ENCODE measurements at regions not wholly inside any gene's neighbourhood (a gene's known extent, or its start where the extent isn't known, plus 50 kb on each side); places are given as distances from the start of the nearest gene placed in this dataset.

DNA sequence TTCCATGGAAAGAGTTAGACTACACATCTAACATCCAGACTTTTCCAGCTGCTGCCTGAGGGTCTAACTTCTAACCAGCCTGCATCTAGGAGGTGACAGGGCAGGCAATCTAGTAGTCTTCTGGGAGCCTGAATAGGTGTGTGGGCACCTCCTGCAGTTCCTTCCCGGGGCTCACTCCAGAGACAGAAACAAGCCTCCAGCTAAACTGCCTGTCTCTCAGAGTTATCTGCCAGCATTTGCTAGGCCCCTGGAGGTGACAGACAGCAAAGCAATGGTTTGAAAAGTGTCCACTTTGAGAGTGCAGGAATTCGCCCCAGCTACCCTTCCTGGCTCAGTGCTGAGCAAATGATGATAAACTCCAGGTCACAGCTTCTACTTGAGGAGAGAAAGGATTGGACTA is 240.5 kb upstream of the PRSS16 start:
- TF ChIP-seq, protein P1, sequence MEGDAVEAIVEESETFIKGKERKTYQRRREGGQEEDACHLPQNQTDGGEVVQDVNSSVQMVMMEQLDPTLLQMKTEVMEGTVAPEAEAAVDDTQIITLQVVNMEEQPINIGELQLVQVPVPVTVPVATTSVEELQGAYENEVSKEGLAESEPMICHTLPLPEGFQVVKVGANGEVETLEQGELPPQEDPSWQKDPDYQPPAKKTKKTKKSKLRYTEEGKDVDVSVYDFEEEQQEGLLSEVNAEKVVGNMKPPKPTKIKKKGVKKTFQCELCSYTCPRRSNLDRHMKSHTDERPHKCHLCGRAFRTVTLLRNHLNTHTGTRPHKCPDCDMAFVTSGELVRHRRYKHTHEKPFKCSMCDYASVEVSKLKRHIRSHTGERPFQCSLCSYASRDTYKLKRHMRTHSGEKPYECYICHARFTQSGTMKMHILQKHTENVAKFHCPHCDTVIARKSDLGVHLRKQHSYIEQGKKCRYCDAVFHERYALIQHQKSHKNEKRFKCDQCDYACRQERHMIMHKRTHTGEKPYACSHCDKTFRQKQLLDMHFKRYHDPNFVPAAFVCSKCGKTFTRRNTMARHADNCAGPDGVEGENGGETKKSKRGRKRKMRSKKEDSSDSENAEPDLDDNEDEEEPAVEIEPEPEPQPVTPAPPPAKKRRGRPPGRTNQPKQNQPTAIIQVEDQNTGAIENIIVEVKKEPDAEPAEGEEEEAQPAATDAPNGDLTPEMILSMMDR (CRISPR knock-in tag; IDR thresholded peaks at IDR 0.05), result no peak
- no peak for TF ChIP-seq PRPF4 (IDR thresholded peaks at IDR 0.05; ENCODE audit: low read depth, low read length, poor library complexity, severe bottlenecking)
- TF ChIP-seq ZNF782 (CRISPR knock-in tag; IDR thresholded peaks at IDR 0.05; ENCODE audit: borderline replicate concordance), result no peak
- no peak for TF ChIP-seq KLF15 (CRISPR knock-in tag; IDR thresholded peaks at IDR 0.05; ENCODE audit: borderline replicate concordance)

Data from HepG2 (cell line).